C4-2B (cell line): ENCODE measurements at regions not wholly inside any gene's neighbourhood (a gene's known extent, or its start where the extent isn't known, plus 50 kb on each side); places are given as distances from the start of the nearest gene placed in this dataset.
A peak's percentile ranks its signal among the peaks of the same experiment; 100 is the strongest.
"Not testable (repeated sequence)": the region's sequence is repeated elsewhere in the genome, so short reads cannot be mapped to it uniquely, and the experiment has no call there.

Experiments
- H3K27ac ChIP-seq: fragments of 450-650 bp; 2 replicates; pipeline ENCODE4 v1.5.1; 2017
- CTCF ChIP-seq: fragments of 450-650 bp; conservative IDR thresholded peaks from 2 replicates; pipeline ENCODE4 v1.5.1; 2017; ENCODE audit warnings: mild to moderate bottlenecking
- ZFX ChIP-seq: fragments of 450-650 bp; IDR thresholded peaks from 2 replicates; pipeline ENCODE4 v1.6.1; 2017

- no peak overlapping the region for H3K27ac ChIP-seq
- TF ChIP-seq ZFX (no peak), CTCF (no peak)
Observed at GRCh38 chr2:20115374-20115773, 63.9 kb upstream of the LAPTM4A start.

- TF ChIP-seq ZFX (no peak), CTCF (no peak)
- peak overlapping the region; percentile 26 for H3K27ac ChIP-seq
Observed at GRCh38 chr2:20113986-20114938, 62.8 kb upstream of the LAPTM4A start.

- peak overlapping the region; percentile 26 for H3K27ac ChIP-seq
Observed at GRCh38 chr2:20113004-20113796, 61.8 kb upstream of the LAPTM4A start.

DNA sequence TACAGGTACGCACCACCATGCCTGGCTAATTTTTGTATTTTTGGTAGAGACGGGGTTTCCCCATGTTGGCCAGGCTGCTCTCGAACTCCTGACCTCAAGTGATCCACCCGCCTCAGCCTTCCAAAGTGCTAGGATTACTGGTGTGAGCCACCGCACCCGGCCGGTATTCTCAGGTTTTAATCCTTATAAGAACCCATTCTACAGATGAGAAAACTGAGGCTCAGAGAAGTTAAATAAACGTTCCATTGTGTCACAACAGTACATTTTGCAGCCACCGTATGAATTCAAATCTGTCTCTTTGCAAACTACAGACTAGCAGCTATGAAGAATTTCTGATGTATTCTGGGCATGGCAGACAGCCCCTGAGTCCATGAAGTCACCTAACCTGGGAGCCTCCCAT is 60.9 kb upstream of the LAPTM4A start:
- H3K27ac ChIP-seq = not testable (repeated sequence)

More at GRCh38 chr2:20113004-20113796, 61.8 kb upstream of the LAPTM4A start:
- TF ChIP-seq ZFX (no peak), CTCF (no peak)

GRCh38 chr2:20111311-20112131 is 60.1 kb upstream of the LAPTM4A start:
- H3K27ac ChIP-seq = no peak overlapping the region

GRCh38 chr2:20110876-20111275 is 59.4 kb upstream of the LAPTM4A start:
- no peak overlapping the region for H3K27ac ChIP-seq
- TF ChIP-seq ZFX (no peak), CTCF (no peak)

More at GRCh38 chr2:20111311-20112131, 60.1 kb upstream of the LAPTM4A start:
- TF ChIP-seq CTCF (no peak), ZFX (no peak)

DNA sequence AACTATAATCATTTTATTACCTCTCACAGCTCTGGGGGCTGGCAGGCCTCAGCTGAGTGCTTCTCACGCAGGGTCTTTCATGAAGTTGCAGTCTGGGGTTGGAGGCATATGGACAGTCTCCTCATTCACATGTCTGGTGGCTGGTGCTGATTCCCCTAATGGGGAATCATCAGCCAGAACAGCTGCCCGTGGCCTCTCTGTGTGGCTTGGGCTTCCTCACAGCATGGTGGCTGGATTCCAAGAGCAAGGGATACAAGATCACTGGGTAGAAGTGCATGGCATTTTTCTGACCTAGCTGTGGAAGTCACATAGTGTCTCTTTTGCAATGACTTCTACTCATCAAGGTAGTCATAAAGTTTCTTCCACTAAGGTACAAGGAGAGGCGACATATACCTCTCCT is 59.0 kb upstream of the LAPTM4A start:
- TF ChIP-seq ZFX (no peak), CTCF (no peak)
- no peak overlapping the region for H3K27ac ChIP-seq
